ENCODE measurements at regions not wholly inside any gene's neighbourhood (a gene's known extent, or its start where the extent isn't known, plus 50 kb on each side); places are given as distances from the start of the nearest gene placed in this dataset.

DNA sequence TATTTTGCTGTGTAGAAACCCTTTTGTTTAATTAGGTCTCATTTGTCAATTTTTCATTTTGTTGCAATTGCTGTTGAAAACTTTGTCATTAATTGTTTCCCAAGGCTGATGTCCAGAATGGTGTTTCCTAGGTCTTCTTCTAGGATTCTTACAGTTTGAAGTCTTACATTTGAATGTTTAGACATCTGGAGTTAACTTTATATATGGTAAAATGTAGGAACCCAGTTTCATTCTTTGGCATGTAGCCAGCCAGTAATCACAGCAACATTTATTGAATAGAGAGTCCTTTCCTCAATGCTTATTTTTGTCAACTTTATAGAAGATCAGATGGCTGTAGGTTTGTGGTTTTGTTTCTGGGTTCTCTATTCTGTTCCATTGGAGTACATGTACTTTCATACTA, 1290.8 kb upstream of the CDH9 start:
- no peaks in the 10 kb centered on the region for H3K9me3 ChIP-seq (replicated peaks; ENCODE audit: control insufficient read depth, insufficient read depth, low read length)
- no TSS peak for BruUV-seq (replicated peaks)
- no peaks in the 10 kb centered on the region for H3K79me2 ChIP-seq (ENCODE audit: control insufficient read depth, insufficient read depth, low read length)
- no peaks in the 10 kb centered on the region for H3K9me1 ChIP-seq (replicated peaks; ENCODE audit: control insufficient read depth, extremely low read depth, insufficient read depth, low read length)
- H2AFZ ChIP-seq (ENCODE audit: low read depth, low read length) = no peak overlapping the region
- no peaks in the 10 kb centered on the region for H3K27me3 ChIP-seq (ENCODE audit: control insufficient read depth in 2 of 2, insufficient read depth in 2 of 2, low read length in 2 of 2)
- CTCF ChIA-PET = no interaction called here
- intact Hi-C loops (cut with micrococcal nuclease) (no loop called here), dilution Hi-C loops (cut with MboI; ENCODE audit: extremely low pct_ligation_motif_present, low sequenced_read_pairs) (no loop called here)
- FAIRE-seq (no peak), DNase-seq (ENCODE audit: low read depth, low spot score) (no peak)
- no peak overlapping the region for H3K27ac ChIP-seq (ENCODE audit: insufficient read depth, low read depth, low read length)
- H3K4me3 ChIP-seq (replicated peaks in 1 of 3; ENCODE audit: insufficient read depth in 1 of 3, low read depth in 1 of 3, low read length in 3 of 3) = no peak overlapping the region
- H3K36me3 ChIP-seq (ENCODE audit: control insufficient read depth in 2 of 2, extremely low read depth in 1 of 2, insufficient read depth in 2 of 2, low read length in 2 of 2) = no peaks in the 10 kb centered on the region
- no peaks in the 10 kb centered on the region for H3K4me1 ChIP-seq (ENCODE audit: control insufficient read depth, extremely low read depth, insufficient read depth, low read length)
- TF ChIP-seq FOS (IDR thresholded peaks at IDR 0.05; ENCODE audit: borderline replicate concordance, insufficient read depth, low read length) (no peak), POLR2AphosphoS5 (IDR thresholded peaks at IDR 0.05; ENCODE audit: insufficient read depth, low read depth, low read length) (no peak), JUN (IDR thresholded peaks at IDR 0.05; ENCODE audit: borderline replicate concordance, insufficient read depth, insufficient read length, low read depth) (no peak), POLR2A (IDR thresholded peaks at IDR 0.05; ENCODE audit: low read depth, low read length) (no peak), EZH2 (IDR thresholded peaks at IDR 0.05; ENCODE audit: borderline replicate concordance, low read depth, low read length, severe bottlenecking) (no peak), MYC (IDR thresholded peaks at IDR 0.05; ENCODE audit: low read depth, low read length) (no peak), CTCF (IDR thresholded peaks at IDR 0.05; ENCODE audit: extremely low read depth in 1 of 2, insufficient read depth in 1 of 2, low read depth in 1 of 2, low read length in 2 of 2) (no peak), GATA2 (IDR thresholded peaks at IDR 0.05; ENCODE audit: insufficient read depth, insufficient read length, low read depth, low read length) (no peak)
- TF ChIP-seq, protein P1, sequence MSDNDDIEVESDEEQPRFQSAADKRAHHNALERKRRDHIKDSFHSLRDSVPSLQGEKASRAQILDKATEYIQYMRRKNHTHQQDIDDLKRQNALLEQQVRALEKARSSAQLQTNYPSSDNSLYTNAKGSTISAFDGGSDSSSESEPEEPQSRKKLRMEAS (IDR thresholded peaks at IDR 0.05; ENCODE audit: insufficient read depth, insufficient read length) = no peak
- no peaks in the 10 kb centered on the region for H4K20me1 ChIP-seq (replicated peaks; ENCODE audit: control insufficient read depth, extremely low read depth, insufficient read depth, low read length)
- POLR2A ChIA-PET = no interaction called here
- H3K9ac ChIP-seq (replicated peaks; ENCODE audit: extremely low read depth, insufficient read depth, low read length) = no peak overlapping the region
- no peak overlapping the region for H3K4me2 ChIP-seq (ENCODE audit: insufficient read depth, low read length)

Data from endothelial cell of umbilical vein (primary cell).